HepG2 (cell line): ENCODE measurements at regions not wholly inside any gene's neighbourhood (a gene's known extent, or its start where the extent isn't known, plus 50 kb on each side); places are given as distances from the start of the nearest gene placed in this dataset.

Experiments used
- NR3C1 ChIP-seq: sonication (generic); formaldehyde crosslinking; IDR thresholded peaks from 2 replicates; pipeline ENCODE4 v1.4.0; 2020; ENCODE audit warnings: missing genetic modification reagents
- SRF ChIP-seq: IDR thresholded peaks from 2 replicates; pipeline ENCODE4 v1.6.1; 2011; ENCODE audit warnings: mild to moderate bottlenecking, low read depth, low read length, moderate library complexity
- ZBTB1 ChIP-seq: sonication (generic); formaldehyde crosslinking; IDR thresholded peaks from 2 replicates; pipeline ENCODE4 v1.4.0; 2020; ENCODE audit warnings: missing genetic modification reagents, borderline replicate concordance
- ZNF274 ChIP-seq: sonication (generic); formaldehyde crosslinking; IDR thresholded peaks from 2 replicates; pipeline ENCODE4 v1.5.1; 2020; ENCODE audit warnings: mild to moderate bottlenecking, missing genetic modification reagents
- TF ChIP-seq, protein P1 (sequence below): sonication (generic); formaldehyde crosslinking; IDR thresholded peaks from 2 replicates; pipeline ENCODE4 v1.5.0; 2020; ENCODE audit warnings: mild to moderate bottlenecking, missing genetic modification reagents, moderate library complexity

DNA sequence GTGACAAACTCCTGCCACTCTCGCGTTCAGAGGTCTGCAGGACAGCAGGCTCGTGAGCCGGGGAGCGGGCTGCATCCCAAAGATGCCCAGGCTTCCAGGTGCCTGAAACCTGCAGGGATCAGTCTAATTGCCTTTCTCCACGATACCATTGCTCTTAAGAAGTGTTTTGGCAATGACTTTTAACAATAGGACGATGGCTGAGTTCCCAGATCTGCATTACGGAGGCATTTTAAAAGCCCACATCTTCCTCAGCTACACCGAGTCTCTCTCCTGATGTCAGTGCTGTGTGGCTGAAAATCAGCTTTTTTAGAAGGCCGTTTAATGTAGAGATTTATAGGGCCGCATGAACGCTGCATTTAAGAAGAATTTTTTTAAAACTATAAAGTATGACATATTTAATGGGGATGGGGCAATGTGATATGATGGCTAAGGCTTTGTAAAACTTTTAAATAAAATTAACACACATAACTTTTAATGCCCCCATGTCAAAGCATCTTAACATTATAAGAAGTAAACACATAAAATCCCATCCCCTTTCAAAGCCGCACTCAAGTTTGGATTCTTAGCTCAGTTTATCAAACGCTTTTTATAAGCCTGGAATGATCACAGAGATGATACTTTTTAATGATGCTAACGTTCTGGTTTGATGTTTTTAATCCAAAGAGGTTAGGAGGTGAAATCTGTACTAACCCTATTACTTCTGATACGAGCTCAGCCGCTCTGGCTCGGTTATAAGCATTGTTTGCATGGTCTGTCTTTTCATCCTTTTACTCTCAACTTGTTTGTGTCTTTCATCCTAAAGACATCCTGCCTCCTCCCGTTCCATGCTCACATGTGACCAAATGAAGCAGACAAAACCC lies 386.0 kb downstream of the SMOC2 start:
- no peak for TF ChIP-seq ZBTB1 (CRISPR knock-in tag)
- TF ChIP-seq SRF: no peak
- TF ChIP-seq ZNF274 (CRISPR knock-in tag): no peak
- no peak for TF ChIP-seq NR3C1 (CRISPR knock-in tag)
- TF ChIP-seq, protein P1, sequence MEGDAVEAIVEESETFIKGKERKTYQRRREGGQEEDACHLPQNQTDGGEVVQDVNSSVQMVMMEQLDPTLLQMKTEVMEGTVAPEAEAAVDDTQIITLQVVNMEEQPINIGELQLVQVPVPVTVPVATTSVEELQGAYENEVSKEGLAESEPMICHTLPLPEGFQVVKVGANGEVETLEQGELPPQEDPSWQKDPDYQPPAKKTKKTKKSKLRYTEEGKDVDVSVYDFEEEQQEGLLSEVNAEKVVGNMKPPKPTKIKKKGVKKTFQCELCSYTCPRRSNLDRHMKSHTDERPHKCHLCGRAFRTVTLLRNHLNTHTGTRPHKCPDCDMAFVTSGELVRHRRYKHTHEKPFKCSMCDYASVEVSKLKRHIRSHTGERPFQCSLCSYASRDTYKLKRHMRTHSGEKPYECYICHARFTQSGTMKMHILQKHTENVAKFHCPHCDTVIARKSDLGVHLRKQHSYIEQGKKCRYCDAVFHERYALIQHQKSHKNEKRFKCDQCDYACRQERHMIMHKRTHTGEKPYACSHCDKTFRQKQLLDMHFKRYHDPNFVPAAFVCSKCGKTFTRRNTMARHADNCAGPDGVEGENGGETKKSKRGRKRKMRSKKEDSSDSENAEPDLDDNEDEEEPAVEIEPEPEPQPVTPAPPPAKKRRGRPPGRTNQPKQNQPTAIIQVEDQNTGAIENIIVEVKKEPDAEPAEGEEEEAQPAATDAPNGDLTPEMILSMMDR (CRISPR knock-in tag): no peak
